ENCODE measurements at regions not wholly inside any gene's neighbourhood (a gene's known extent, or its start where the extent isn't known, plus 50 kb on each side); places are given as distances from the start of the nearest gene placed in this dataset.
A peak's percentile ranks its signal among the peaks of the same experiment; 100 is the strongest.
"Not testable (repeated sequence)": the region's sequence is repeated elsewhere in the genome, so short reads cannot be mapped to it uniquely, and the experiment has no call there.

DNA sequence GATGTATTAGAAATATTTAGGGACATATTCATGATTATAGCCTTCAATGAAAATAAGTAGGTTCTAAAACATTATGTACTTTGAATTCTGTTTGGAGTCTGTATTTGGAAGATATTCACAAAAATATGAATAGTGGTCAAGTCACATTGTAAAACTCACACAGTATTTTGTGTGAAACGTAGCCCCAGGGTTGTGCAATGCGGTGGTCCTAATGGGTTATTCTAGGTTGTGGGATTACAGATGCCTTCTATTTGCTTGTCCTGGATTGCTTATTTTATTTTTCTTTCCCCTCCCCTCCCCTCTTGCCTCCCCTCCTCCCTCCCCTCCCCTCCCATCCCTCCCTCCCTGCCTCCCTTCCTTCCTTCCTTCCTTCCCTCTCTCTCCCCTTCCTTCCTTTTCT, 93.7 kb upstream of the THUMPD2 start:
- no peak for DNase-seq (ENCODE audit: low spot score)

DNA sequence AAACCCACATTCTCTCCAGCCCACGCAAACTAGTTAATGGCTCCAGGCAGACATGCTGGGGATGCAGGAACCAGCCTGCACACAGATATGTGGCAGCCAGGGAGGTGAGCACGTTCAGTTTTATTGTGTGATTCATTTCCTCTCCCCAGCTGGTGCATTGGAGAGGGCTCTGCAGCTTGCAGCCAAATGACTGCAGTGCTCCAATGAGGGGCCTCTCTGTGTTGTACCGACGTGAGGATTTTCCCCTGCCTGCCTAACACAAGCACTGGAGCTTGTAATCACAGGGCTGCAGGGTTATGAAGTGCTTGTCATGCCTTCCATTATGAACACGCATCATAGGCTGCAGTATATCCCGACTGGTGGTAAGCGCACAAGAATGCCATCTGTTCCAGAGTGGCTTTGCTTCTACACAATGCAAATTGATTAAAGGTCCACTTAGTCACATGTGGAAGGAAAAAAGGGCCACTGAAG, 92.3 kb upstream of the THUMPD2 start:
- DNase-seq (ENCODE audit: low spot score), result no peak

DNA sequence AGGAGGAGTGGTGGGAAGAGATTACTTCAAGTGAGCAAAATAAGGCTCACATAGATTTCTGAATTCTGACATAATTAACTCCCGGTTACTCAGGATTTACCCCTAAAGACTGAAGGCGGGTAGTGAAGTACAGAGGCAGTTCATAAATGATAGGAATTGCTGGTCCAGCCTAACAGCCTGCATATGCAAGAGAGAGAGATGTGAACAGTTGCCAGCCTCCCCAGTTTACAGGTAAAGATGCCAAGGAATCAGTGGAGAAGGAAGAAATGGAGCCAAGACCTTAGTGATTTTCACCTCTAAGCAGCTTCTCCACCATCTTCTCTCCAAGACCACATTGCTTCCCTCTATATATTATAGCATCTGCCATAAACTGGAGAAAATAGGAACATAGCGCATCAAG, 91.8 kb upstream of the THUMPD2 start:
- no peak for DNase-seq (ENCODE audit: low spot score)

DNA sequence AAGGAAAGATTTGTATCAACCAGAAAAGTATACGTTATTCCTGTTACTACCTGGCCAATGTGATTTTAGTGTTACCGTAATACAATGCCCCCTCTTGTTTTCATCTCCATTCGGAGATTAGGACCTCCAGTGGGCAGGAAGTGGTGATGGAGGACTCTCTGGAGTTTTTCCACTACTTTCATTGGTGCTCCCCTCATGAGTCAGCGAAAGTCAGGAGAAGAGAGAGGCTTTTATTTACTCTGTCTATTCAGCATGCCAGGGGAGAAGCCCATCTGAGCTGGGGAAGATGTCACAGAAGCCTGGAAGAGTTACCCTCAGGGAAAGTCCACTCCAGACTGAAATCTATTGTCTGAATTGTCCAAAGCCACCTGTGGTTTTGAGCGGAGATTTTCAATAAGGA, 88.2 kb upstream of the THUMPD2 start:
- no peak for DNase-seq (ENCODE audit: low spot score)

DNA sequence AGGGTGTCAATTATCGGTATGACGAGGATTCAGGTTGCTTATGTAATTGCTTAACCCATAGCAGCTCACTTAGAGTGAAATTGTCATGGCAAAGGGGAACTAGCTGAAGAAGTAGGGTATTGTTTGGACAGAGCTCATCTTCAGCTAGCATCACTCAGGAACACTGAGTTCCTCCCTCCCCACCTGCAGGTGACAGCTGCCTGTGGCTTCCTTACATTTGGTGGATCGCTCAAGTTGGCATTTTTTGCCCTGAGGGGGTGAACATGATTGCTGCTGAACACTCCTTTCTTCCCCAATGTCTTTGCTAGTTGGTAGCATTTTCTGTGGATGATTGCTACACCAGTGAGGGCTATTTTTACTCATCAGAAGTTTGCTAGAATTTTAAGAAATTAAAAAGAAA, 86.7 kb upstream of the THUMPD2 start:
- no peak for DNase-seq (ENCODE audit: low spot score)

DNA sequence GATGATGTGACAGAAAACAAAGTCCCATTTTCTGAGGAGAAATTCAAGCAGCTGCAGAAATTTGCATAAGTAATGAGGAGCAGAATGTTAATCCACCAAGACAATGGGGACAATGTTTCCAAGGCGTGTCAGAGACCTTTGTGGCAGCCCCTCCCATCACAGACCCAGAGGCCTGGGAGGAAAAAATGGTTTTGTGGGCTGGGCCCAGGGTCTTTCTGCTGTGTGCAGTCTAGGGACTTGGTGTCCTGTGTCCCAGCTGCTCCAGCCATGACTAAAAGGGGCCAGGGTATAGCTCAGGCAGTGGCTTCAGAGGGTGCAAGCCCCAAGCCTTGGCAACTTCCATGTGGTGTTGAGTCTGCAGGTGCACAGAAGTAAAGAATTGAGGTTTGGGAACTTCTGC, 84.6 kb upstream of the THUMPD2 start:
- DNase-seq (ENCODE audit: low spot score), result not testable (repeated sequence)

DNA sequence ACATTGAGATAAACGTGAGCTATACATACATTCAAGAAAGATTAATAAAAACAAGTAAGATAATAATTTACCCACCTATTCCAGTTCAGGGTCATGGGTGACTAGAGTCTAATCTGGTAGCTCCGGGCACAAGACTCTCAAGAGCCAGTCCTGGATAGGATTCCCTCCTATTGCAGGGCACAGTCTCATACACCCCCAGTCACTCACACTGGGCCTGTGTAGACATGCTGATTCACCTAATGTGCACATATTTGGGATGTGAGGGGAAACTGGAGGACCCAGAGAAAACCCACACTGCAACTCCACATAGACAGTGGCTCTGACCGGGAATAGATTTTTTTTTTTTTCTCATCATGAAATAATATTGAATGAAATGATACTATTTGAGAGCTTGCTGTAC, 81.5 kb upstream of the THUMPD2 start:
- DNase-seq (ENCODE audit: low spot score), result no peak

DNA sequence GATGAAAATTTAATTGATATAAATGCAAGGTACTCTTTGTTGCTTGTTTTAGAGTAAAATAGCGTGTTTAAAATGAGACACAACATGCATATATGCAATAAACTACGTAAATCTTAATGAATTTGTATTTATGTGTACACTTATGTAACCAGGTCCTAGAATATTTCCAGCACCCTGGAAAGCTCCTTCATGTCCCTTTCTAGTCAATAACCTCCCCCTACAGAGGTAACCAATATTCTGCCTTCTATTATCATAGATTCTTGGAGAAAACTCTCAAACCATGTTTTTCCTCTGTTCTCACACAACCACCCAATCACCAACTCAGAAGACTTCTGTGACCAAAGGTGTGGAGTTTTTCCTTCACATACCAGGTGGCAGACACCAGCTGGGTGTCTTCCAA, 79.6 kb upstream of the THUMPD2 start:
- no peak for DNase-seq (ENCODE audit: low spot score)

DNA sequence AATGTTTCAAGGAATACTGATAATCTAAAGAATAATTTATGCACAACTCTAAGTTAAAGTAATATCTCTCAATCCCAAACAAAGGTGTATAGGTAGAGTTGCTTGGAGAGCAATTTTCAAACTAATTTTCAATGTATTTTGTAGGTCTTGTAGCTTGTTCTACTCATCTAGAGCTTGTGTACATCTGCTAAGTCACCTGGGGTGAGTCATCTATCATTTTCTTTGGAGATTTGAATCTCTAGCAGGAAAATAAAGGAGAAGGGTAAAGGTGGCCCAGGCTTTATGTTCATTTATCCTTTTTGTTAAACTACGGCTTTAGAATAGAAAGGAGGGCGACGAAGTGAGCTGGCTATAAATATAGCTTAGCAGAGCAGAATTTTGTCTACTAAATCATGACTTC, 76.8 kb upstream of the THUMPD2 start:
- no peak for DNase-seq (ENCODE audit: low spot score)

DNA sequence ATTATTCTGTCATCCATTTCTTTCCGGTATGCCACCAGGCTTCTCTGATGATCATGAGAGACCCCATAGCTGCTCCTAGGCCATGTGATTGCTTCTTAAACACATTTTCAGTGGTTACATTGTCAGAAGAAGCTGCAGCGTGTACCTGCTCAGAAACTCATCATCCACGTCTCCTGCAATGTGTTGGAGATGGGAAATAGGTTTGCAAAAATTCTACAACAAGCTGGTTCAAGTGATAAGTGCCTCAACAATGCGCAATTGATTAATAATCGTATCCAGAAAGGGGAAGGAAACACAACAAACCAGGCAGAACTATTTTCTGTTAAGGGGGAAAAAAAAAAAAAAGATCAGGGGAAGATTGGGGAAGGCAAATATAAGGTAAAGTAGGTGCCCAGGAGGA, 75.7 kb upstream of the THUMPD2 start:
- DNase-seq (ENCODE audit: low spot score), result no peak

DNA sequence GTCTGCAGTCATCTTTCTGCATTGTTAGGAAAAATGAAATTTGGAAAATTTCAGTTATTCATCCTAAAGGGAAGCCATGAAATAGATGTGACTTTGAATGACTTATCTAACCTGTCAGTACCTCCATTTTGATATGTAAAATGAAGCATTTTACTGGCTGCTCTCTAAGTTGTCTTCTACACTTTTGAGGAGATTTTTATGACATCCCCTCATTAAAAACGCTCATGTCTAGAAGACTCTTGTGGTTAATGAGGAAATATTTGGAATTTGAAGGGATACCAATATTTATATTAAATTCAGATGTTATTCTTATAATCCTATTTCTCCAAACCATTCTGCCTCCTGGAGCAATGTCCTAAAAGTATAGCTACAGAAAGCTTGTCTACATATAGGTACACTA, 73.8 kb upstream of the THUMPD2 start:
- no peak for DNase-seq (ENCODE audit: low spot score)

DNA sequence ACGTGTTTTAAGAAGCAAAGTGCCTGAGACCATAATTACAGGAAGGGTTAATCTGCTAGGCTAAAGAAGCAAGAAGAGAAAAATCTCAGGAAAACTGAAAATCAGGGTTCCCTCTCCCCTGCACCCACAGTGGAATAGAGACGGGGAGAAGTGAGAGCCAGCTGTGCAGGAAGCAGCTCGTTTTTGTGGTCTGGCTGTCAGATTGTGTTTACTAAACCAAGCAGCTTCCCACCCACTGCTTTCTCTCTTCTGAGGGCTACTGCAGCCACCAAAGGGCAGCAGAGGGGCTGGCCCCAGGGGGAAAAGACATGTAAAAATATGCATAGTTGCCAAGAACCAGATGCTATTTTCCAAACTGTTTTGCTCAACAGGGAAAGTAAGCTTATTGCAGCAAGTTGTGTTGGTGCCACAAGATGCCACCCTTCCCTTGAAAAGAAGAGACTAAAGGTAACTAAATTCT, 72.6 kb upstream of the THUMPD2 start:
- no peak for DNase-seq (ENCODE audit: low spot score)

DNA sequence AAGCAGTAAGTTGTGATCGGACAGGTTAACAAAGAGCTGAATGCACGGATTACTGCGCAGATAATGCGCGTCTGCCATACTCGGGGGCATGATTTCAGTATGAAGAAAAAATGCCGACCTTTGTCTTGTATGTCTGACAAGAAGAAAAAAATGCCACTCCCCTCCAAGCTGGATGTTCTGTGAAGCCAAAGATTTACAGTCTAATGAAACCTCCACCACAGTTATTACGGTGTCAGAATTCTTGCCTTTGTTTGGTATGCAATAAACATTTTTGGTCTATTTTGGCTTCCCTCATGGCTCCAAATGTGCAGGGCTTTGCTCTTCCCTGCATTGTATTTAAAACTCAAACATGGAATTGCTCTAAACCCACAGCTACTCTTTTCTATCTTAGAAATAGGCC, 72.2 kb upstream of the THUMPD2 start:
- no peak for DNase-seq (ENCODE audit: low spot score)

DNA sequence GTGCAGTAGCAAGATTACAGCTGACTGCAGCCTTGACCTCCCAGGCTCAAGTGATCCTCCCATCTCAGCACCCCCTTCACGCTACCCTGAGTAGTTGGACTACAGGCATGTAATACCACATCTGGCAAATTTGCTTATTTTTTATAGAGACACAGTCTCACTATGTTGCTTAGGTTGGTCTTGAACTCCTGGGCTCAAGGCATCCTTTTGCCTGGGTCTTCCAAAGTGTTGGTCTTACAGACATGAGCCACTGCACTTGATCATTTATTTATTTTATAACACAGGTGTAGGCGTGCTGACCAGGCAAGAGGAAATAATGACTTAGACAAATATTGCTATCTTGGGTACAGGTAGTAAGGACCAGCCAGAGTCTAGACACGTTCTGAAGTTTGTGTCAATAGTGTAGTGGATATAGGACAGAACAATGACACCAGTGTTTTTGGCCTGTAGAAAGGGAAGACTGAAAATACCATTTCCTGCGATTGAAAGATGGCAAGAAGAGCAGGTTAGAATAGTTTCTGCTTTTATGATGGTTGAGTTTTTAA, 71.0 kb upstream of the THUMPD2 start:
- DNase-seq (ENCODE audit: low spot score), result no peak

DNA sequence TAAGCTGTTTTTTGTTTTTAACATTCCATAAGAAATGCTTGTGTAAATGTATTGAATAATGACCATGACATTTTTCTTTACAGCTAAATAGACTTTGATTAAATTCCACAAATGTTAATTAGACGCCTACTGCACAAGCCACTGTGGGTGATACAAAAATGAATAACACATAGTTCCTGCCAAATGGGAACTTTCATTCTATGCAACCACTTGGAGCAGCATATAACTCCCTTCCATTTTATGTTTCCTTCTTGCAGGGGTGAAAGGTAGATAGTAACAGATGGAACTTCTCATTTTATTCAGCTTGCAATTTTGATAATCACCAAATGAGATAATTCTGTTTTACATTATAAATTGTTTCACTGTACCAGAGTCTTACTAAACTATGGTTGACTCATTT, 70.0 kb upstream of the THUMPD2 start:
- DNase-seq (ENCODE audit: low spot score), result no peak

DNA sequence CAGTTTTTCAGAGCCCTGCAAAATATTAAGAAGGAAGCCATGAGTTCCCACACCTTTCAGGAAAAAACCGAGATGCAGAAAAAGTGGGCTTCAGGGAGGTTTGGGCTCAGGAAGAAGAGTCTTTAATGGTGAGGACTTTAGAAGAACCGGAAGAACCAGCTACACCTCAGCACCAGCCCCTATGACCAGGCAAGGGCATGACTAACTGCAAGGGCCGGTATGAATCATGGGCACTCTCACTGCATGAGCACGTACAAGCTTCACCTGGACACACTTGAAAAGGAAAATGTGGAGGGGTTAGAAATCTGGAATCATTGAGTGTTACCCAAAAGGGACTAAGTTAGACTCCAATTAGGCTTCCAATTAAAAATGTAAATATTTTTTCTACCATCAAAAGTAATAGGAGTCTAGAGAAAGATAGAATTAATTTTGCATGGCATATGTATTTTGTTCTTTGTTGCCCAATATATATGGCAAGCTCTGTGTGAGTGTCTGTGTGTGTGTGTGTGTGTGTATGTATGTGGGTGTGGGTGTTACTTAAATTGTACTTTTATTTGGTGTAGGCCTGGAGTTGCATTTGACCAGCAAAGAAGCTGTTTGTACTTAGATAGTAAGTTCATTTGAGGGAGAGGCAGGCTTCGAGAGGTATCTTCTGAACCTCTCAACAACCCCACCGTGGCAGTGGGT, 66.5 kb upstream of the THUMPD2 start:
- DNase-seq (ENCODE audit: low spot score), result peak; percentile 7

DNA sequence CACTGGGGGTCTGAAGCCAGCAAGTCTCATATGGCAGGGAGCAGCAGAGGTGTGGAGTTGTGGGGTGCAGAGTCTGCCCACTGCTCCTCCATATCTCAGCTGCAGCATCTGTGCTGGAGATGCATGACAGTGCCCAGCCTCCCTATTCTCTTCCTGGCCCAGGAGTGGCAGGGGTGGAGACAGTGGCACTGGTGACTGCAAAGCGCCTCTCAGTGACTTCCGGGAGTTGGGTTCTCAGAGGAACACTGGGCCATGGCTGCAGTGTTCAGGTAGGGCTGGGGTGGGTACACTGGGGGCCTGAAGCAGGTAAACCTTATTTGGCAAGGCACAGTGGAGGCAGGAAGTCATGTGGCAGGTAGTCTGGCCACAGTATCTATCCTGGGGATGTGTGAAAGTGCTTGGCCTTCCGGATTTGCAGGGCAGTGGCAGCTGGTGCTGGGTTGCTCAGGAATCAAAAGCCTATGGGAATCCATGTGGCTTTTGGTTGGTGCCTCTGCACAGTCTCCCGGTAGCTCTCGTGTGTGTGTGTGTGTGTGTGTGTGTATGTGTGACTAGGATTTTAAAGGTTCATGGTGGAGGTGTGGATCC, 60.3 kb upstream of the THUMPD2 start:
- no peak for DNase-seq (ENCODE audit: low spot score)

DNA sequence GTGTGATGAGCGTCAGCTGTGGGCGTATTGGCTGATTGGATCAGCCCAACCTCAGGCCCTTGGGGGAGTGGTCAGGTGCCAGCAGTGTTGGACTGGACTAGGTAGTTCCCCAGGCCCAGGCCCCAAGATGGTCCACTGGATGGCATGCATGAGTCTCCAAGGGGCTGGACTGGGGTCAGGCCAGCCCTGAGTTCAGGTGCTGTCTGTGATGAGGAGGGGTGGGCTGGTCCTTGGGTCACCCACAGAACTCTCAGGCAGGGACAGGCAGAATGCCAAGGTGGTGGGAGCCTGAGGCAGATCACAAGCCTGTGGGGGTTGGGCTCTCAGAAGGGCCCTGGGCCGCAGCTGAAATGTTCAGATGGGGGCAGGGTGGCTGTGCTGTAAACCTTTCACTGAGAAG, 59.5 kb upstream of the THUMPD2 start:
- no peak for DNase-seq (ENCODE audit: low spot score)

DNA sequence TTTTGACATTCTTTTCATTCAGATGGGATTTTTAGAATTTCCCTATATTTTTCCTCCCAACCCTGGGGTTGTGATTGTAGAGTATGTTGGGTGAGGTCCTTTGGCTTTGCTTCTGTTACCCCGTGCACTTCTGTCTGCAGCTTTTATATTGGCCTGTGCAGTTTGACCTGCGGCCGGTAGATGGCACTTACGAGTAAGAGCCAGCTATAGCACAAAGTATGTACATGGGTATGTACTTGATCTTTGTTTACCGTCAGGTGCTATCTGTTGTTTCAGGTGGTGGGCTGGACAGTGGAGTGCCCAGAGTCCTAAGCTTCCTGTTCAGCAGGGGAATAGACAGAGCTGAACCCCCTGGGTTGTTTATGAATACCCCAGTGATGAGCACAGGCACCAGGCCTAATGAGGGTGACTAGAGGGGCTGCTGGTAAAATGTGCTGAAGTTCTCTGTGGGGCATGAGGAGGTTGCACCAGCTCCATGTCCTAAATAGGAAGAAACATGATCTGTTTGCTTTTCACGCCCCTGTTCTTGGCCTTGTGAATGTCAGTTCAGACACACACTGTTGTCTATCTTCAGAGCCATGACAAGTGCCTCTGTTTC, 58.9 kb upstream of the THUMPD2 start:
- DNase-seq (ENCODE audit: low spot score), result peak; percentile 25

DNA sequence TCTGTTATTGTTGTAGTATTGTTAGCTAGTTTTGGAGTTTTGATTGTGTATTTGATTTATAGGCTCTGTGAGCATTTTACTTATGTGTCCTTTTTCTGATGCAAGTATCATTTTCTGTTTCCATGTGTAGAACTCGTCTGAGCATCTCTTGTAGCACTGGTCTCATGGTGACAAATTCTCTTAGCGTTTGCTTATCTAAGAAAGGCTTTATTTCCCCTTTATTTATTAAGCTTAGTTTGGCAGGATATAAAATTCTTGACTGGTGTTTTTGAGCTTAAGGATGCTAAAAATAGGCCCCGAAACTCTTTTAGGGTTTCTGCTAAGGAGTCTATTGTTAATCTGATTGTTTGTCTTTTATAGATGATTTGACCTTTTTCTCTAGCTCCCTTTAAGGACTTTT, 57.6 kb upstream of the THUMPD2 start:
- DNase-seq (ENCODE audit: low spot score), result no peak

DNA sequence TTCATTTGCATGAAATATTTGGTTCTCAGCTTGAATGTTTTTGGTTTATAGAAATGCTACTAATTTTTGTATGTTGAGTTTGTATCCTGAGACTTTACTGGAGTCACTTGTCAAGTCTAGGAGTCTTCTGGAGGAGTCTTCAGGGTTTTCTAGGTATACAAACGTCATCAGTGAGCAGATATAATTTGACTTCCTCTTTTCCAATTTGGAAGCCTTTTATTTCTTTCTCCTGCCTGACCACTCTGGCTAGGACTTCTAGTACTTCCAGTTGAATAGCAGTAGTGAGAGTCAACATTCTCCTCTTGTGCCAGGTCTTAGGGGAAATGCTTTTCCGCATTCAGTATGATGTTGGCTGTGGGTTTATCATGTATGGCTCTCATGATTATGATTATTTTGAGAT, 55.4 kb upstream of the THUMPD2 start:
- no peak for DNase-seq (ENCODE audit: low spot score)

DNA sequence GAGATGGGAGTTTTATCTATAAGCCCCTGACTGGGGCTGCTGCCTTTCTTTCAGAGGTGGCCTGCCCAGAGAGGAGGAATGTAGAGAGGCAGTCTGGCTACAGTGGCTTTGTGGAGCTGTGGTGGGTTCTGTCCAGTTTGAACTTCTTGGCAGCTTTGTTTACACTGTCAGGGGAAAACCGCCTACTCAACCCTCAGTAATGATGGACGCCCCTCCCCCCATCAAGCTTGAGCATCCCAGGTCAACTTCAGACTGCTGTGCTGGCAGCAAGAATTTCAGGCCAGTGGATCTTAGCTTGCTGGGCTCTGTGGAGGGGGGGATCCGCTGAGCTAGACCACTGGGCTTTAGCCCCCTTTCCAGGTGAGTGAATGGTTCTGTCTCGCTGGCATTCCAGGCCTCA, 51.6 kb upstream of the THUMPD2 start:
- DNase-seq (ENCODE audit: low spot score), result not testable (repeated sequence)

Data from LoVo (cell line).